ENCODE measurements at regions not wholly inside any gene's neighbourhood (a gene's known extent, or its start where the extent isn't known, plus 50 kb on each side); places are given as distances from the start of the nearest gene placed in this dataset.
"Not testable (repeated sequence)": the region's sequence is repeated elsewhere in the genome, so short reads cannot be mapped to it uniquely, and the experiment has no call there.

- no peak for DNase-seq (ENCODE audit: low read depth)
- no peak overlapping the region for H3K4me3 ChIP-seq (ENCODE audit: low read depth, low read length)
- no peak for TF ChIP-seq CTCF (conservative IDR thresholded peaks at IDR 0.05; ENCODE audit: low read depth, low read length)
Observed at GRCh38 chr6:92683748-92684147, 735.6 kb downstream of the EPHA7 start.

- no peak for DNase-seq (ENCODE audit: low read depth)
- TF ChIP-seq CTCF (conservative IDR thresholded peaks at IDR 0.05; ENCODE audit: low read depth, low read length), result no peak
- H3K4me3 ChIP-seq (ENCODE audit: low read depth, low read length), result no peak overlapping the region
Observed at GRCh38 chr6:92682516-92683398, 736.6 kb downstream of the EPHA7 start.

DNA sequence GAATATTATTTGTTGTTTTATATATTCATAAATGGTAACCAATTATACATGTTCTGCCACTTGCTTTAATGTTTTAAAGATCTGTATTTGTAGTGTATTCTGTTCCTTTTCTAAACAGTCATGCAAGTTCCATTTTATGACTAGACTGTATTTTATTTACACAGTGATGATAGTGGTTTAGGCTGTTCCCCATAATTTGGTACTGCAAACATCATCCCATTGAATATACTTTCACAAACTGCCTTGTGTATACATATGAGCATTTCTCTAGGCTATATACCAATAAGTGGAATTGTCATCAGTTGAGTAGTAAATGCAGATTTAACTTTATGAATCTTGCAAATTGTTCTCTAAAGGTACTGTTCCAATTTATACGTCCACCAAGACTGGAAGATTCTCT is 738.0 kb downstream of the EPHA7 start:
- no peak for DNase-seq (ENCODE audit: low read depth)
- H3K4me3 ChIP-seq (ENCODE audit: low read depth, low read length), result no peak overlapping the region
- no peak for TF ChIP-seq CTCF (conservative IDR thresholded peaks at IDR 0.05; ENCODE audit: low read depth, low read length)

GRCh38 chr6:92671462-92671861 is 747.9 kb downstream of the EPHA7 start:
- H3K4me3 ChIP-seq (ENCODE audit: low read depth, low read length), result not testable (repeated sequence)
- DNase-seq (ENCODE audit: low read depth), result peak; percentile 50

- no peak overlapping the region for H3K4me3 ChIP-seq (ENCODE audit: low read depth, low read length)
- DNase-seq (ENCODE audit: low read depth), result peak; percentile 18
- TF ChIP-seq CTCF (conservative IDR thresholded peaks at IDR 0.05; ENCODE audit: low read depth, low read length), result no peak
Observed at GRCh38 chr6:92667843-92668242, 751.5 kb downstream of the EPHA7 start.

- TF ChIP-seq CTCF (conservative IDR thresholded peaks at IDR 0.05; ENCODE audit: low read depth, low read length), result no peak
- no peak overlapping the region for H3K4me3 ChIP-seq (ENCODE audit: low read depth, low read length)
- DNase-seq (ENCODE audit: low read depth), result no peak
Observed at GRCh38 chr6:92648364-92649086, 770.8 kb downstream of the EPHA7 start.

GRCh38 chr6:92647630-92648029 is 771.7 kb downstream of the EPHA7 start:
- TF ChIP-seq CTCF (conservative IDR thresholded peaks at IDR 0.05; ENCODE audit: low read depth, low read length), result no peak
- peak; percentile 16 for DNase-seq (ENCODE audit: low read depth)
- H3K4me3 ChIP-seq (ENCODE audit: low read depth, low read length), result no peak overlapping the region
